ENCODE measurements at regions not wholly inside any gene's neighbourhood (a gene's known extent, or its start where the extent isn't known, plus 50 kb on each side); places are given as distances from the start of the nearest gene placed in this dataset.

GRCh38 chr12:126858560-126858959 is 1408.4 kb upstream of the TMEM132C start:
- DNase-seq (ENCODE audit: low read depth), result no peak
- H3K4me3 ChIP-seq (ENCODE audit: low read depth, low read length), result no peak overlapping the region
- TF ChIP-seq CTCF (IDR thresholded peaks at IDR 0.05; ENCODE audit: insufficient read depth, low read depth, low read length), result no peak

- DNase-seq (ENCODE audit: low read depth), result no peak
- no peak overlapping the region for H3K4me3 ChIP-seq (ENCODE audit: low read depth, low read length)
- TF ChIP-seq CTCF (IDR thresholded peaks at IDR 0.05; ENCODE audit: insufficient read depth, low read depth, low read length), result no peak
These were observed 1406.8 kb upstream of the TMEM132C start for GRCh38 chr12:126860210-126860609.

- TF ChIP-seq CTCF (IDR thresholded peaks at IDR 0.05; ENCODE audit: insufficient read depth, low read depth, low read length), result no peak
- no peak for DNase-seq (ENCODE audit: low read depth)
- no peak overlapping the region for H3K4me3 ChIP-seq (ENCODE audit: low read depth, low read length)
These were observed 1404.5 kb upstream of the TMEM132C start for GRCh38 chr12:126862500-126862899.

- DNase-seq (ENCODE audit: low read depth), result no peak
- H3K4me3 ChIP-seq (ENCODE audit: low read depth, low read length), result no peak overlapping the region
- no peak for TF ChIP-seq CTCF (IDR thresholded peaks at IDR 0.05; ENCODE audit: insufficient read depth, low read depth, low read length)
These were observed 1397.3 kb upstream of the TMEM132C start for GRCh38 chr12:126869644-126870043.

- no peak for TF ChIP-seq CTCF (IDR thresholded peaks at IDR 0.05; ENCODE audit: insufficient read depth, low read depth, low read length)
- DNase-seq (ENCODE audit: low read depth), result no peak
- H3K4me3 ChIP-seq (ENCODE audit: low read depth, low read length), result no peak overlapping the region
These were observed 1393.3 kb upstream of the TMEM132C start for GRCh38 chr12:126873701-126874100.

GRCh38 chr12:126874427-126875026 is 1392.4 kb upstream of the TMEM132C start:
- no peak overlapping the region for H3K4me3 ChIP-seq (ENCODE audit: low read depth, low read length)
- DNase-seq (ENCODE audit: low read depth), result peak; percentile 10
- TF ChIP-seq CTCF (IDR thresholded peaks at IDR 0.05; ENCODE audit: insufficient read depth, low read depth, low read length), result peak; percentile 50

- no peak for TF ChIP-seq CTCF (IDR thresholded peaks at IDR 0.05; ENCODE audit: insufficient read depth, low read depth, low read length)
- no peak for DNase-seq (ENCODE audit: low read depth)
- H3K4me3 ChIP-seq (ENCODE audit: low read depth, low read length), result no peak overlapping the region
These were observed 1387.1 kb upstream of the TMEM132C start for GRCh38 chr12:126879842-126880241.
